Uterus (tissue), 2 donors: ENCODE measurements at regions not wholly inside any gene's neighbourhood (a gene's known extent, or its start where the extent isn't known, plus 50 kb on each side); places are given as distances from the start of the nearest gene placed in this dataset.

ENCODE experiments used
- CTCF ChIP-seq, 4 experiments: fragments of 200-600 bp in 2 of 4; fragments of 450-650 bp in 2 of 4; sonication (generic) in 2 of 4; IDR thresholded peaks; one replicate each; pipeline ENCODE4 v1.5.1; 2016 to 2019; ENCODE audit warnings: antibody characterized with exemption in 4 of 4, mild to moderate bottlenecking in 2 of 4, moderate library complexity in 1 of 4
- POLR2A ChIP-seq, 2 donors: fragments of 450-650 bp; IDR thresholded peaks; one replicate each; pipeline ENCODE4 v1.6.1; 2016; ENCODE audit warnings: antibody characterized with exemption in 2 of 2, mild to moderate bottlenecking in 1 of 2, moderate library complexity in 1 of 2

DNA sequence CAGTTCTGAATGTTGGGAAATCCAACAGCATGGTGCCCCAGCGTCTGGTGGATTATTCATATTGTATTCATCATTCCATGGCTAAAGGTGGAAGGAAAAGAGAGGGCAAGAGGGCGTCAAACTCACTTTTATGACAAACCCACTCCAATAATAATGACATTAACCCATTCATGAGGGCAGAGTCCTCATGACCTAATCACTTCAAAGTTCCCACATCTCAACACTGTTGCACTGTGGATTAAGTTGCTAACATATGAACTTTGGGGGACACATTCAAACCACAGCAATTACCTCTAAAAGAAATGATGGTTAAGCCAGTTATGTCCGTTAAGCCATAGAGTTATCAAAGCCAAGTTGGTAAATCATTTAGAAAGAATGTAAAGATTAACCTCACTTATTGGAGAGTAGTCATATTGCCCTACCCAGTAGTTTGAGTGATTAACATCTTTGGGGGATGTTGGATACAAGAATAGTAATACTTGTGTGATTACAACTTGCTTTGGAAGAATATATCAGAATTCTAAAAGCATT lies 212.4 kb upstream of the FLRT2 start:
- TF ChIP-seq CTCF (IDR thresholded peaks at IDR 0.05) (no peak), POLR2A (IDR thresholded peaks at IDR 0.05) (no peak)
